Amniotic epithelial cell (primary cell): ENCODE measurements at regions not wholly inside any gene's neighbourhood (a gene's known extent, or its start where the extent isn't known, plus 50 kb on each side); places are given as distances from the start of the nearest gene placed in this dataset.
"Not testable (repeated sequence)": the region's sequence is repeated elsewhere in the genome, so short reads cannot be mapped to it uniquely, and the experiment has no call there.

Source experiments
- DNase-seq: peaks from one replicate; pipeline ENCODE4 v3.0.0-alpha.2; 2010; ENCODE audit warnings: low read depth

DNA sequence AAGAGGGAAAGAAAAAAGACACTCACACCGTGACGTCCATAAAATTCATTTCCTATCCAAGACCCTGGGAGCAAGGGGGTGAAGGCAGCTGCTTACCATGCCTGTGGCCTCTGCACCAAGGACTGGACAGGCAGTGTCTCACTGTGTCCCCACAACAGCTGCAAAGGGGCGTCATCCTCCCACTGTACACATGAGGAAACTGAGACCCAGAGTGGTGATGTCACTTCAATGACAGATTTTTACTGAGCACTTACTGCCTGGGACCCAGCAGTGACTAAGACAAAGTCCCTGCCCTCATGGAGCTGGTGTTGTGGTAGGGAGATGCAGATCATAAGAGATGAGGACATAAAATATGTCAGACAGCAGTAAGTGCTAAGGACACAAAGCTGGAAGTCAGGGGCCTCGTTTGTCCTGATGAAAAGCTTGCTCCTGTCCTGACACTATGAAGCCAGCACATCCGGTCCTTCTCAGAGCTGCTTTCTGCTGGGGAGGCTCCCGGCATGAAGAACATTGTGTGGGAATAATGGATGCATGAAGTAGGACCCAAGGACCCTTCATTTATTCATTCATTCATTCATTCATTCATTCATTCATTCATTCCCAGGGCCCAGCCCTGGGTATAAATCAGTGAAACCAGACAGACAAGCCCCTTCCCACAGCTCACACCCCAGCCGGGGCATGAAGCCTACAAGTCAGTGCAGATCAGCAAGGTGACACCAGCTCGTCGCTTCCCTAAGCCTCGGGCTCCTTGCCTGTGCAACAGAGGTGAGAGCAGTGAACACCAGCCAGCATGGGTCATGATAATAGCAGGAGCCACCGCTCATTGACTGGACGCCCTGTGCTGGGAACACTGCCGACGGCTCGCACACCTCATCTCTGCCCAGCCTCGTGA lies 473.7 kb downstream of the MATN1 start:
- no peak for DNase-seq

DNA sequence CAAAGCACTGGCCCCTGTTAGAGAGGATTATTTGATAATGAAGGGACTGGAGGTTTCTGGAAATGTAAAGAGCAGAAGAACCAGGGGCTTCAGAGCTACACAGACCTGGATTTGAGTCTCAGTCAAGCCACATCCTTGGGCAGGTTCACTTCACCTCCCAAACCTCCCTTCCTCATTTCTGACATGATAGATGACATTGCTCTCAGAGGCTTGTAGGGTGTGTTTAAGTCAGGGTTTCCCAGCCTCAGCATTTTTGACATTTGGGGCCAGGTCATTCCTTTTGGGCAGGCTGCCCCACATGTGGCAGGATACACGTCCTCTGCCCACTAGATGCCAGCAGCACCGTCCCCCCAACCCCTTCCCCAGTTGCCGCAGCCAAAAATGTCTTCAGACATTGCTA lies 474.6 kb downstream of the MATN1 start:
- DNase-seq, result no peak

DNA sequence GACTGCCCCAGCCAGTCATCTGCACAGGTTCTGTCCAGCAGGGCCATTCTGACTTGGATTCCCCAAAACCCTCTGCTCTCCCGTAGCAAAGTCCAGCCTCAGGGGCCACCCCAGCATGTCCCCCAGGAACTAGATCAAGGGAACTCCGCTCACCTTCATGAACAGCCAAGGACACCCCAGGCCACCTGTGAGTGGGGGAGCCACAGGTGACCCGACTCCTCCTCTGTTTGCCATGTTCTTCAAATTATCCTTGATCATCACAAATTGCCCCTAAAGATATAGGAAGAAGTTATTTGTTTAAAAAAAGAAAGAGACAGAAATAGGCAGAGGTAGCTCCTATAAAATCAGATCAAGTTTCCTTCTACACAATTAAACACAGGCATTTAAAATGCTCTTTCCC lies 475.0 kb downstream of the MATN1 start:
- DNase-seq, result no peak

DNA sequence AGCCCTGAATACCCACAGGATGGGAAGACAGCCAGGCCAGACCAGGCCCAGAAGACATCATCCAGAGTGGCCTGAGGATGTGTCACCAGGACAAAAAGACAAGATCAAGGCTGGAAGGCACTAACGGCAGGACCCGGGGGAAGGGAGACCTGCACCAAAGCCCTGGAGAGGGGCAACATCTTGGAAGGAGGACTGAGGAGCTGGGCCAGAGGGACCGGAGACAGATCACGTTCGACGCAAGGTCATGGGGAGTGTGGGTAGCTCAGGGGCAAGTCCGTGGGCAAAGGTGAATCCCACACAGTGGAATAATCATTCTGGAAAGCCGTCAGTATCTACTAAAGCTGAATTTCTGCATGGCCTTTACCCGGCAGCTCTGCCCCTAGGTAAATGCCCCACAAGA lies 478.6 kb downstream of the MATN1 start:
- no peak for DNase-seq

DNA sequence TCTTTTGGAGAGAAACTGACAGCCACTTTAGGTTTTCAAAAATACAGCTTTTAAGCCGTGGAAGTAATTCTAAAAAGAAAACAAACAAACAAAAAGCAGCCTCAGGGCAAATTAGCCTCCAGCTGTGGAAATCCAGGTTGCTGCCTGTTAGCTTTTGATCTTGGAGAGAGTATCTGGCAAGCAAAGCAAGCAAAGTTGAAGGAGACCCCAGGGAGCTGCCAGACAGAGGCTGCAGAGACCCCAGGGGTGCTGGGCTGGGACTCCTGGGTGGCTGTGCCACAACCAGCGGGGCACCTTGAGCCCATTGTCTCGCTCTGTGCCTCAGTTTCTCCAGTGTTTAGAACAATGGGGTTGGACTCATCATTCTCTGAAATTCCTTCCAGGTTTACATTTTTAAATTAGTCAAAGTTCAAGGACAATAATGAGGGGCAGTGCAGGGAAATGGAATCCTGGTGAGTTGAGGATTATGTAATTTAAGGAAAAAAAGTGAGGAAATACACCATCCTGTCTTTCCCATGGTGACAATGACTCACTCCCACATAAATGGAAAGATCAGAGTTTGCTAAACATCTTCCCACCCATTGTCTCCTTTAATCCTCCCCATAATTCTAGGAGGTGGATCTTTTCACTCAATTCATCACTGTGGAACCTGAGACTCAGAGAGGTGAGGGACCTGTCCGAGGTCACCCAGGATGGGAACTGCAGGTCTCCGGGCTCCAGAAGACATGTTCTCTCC lies 480.5 kb downstream of the MATN1 start:
- no peak for DNase-seq

DNA sequence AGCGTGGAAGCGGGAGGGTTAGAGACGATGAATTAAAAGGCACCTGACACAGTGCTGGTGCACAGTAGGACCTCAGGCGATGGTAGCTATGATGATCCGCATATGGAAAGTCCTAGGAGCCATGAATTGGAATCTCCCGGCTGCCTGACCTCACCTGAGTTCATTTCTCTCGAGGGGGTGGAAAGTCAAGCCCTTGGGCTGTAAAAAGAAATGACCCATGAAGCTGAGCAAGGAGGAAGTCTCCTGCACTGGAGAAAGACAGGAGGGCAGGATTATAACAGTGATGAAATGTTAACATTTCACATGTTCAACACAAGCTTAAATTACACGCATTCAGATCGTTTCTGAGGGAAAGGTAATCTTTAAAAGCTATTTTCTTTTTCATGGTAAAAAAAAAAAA lies 481.2 kb downstream of the MATN1 start:
- DNase-seq, result no peak

DNA sequence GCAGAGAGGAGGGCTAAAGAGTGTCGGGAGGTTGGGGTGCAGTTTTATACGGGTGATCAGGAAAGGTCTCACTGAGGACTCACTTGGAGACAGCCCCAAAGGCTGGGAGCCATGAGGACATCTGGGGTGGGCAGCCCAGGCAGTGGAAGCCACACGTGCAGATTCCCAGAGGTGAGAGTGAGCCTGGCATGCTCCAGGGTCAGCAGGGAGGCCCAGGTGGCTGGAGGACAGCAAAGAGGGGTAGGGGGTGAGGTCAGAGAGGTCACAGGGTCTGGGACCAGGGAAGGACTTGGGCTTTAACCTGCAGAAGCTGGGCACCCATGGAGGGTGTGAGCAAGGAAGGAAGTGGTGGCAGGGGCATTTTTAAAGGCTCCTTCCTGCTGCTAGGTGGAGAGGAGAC lies 481.7 kb downstream of the MATN1 start:
- DNase-seq, result no peak

DNA sequence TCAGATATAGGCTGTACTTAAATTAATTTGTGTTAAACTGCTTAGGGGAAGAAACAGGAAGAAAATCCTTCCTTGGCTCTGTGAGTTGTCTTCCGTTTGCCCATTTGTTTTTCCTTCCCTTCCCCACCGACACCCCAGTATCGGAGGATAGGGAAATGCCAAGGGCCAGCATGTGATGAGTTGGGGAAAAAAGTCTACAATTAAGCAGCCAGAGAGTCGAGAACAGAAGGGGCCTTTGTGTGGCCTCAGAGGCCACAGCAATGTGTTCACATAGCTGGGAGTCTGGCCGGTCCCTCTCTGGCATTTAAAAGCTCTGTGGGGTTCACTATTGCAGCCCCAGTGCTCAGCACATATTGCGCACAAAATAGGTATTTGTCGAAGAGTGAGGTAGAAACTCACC lies 489.3 kb downstream of the MATN1 start:
- DNase-seq, result no peak

DNA sequence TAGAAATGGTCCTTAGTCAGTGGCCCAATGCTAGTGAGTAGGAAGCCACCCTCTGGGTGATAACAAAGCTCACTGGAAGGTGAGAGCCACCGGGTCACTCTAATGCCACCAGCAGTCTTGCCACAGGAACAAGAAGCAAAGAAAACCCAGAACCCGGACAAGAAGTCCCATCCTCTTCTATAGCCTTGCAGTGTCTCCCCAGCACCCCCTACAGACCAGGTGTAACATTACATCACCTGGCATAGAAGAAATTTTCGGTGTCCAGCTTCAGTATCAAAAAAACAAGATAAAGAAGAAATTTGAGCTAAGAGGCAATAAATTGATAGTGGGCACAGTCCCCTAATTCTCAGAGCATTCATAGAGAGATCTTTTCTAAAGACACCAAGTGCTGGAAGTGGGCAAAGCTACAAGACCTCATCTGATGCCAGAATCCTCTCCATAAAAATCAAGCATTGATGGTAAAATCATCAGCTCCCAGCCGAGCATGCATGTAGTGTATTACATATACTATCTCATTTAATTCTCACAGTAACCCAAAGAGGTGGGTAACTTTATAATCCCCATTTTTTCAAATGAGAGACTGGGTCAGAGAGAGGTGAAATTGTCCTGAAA lies 491.0 kb downstream of the MATN1 start:
- no peak for DNase-seq

DNA sequence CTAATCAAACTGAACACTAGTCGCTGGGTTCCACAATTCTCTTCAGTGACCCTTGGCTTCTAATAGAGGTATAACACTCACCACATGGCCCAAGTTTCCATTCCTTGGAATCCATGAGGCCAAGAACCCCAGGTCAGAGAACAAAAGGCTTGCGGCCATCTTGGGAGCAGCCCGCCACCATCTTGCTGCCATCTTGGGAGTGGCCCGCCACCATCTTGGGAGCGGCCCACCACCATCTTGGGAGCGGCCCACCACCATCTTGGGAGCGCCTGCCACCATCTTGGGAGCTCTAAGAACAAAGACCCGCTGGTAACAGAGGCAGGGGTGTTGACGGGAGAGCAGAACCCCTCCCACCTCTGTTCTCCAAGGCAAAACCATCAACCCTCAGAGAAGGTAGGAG lies 493.4 kb downstream of the MATN1 start:
- DNase-seq, result no peak

DNA sequence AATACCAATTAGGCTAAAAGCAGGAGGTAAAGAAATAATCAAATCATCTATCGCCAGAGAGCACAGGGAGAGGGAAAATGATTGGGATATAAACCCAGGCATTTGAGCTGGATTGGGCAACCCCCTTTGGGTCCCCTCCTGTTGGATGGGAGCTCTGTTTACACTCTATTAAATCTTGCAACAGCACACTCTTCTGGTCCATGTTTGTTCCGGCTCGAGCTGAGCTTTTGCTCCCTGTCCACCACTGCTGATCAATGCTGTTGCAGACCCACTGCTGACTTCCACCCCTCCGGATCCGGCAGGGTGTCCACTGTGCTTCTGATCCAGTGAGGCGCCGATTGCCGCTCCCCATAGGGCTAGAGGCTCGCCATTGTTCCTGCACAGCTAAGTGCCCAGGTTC lies 493.8 kb downstream of the MATN1 start:
- DNase-seq, result no peak

DNA sequence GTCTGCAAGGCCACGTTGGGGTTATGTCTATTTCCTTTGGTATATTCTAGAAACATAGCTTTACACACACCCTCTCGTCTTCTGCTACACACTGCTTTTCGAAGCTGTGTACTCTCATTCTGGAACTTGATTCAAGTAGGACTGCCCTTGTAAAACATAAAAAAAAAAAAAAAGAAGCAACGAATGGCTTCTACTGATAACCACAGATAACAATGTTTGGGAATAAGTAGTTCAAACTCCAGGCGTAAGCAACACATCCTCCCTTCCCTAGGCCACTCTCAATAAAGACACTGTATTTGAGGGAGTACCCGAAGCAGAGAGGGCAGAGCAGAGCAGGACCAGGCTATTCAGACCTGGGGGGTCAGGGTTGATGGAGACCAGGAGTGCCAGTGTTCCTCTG lies 496.7 kb downstream of the MATN1 start:
- no peak for DNase-seq

DNA sequence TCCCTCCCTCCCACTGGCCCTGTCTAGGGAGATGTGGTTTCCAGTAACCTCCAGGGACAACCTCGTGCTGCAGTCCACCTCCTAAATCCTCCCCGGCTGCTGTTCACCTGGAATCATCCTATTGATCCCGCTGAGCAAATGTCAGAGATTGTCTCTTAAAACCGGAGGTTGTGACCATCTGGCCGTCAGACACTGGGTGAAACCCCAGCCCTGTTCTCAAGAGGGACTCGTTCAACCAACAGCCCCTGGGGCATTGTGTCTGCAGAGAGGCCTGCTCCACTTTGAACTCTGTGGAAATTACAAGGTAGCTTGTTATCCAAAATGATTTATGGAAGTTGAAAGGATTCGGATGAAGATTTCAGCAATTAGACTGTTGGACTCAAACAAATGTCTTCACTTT lies 498.0 kb downstream of the MATN1 start:
- no peak for DNase-seq

DNA sequence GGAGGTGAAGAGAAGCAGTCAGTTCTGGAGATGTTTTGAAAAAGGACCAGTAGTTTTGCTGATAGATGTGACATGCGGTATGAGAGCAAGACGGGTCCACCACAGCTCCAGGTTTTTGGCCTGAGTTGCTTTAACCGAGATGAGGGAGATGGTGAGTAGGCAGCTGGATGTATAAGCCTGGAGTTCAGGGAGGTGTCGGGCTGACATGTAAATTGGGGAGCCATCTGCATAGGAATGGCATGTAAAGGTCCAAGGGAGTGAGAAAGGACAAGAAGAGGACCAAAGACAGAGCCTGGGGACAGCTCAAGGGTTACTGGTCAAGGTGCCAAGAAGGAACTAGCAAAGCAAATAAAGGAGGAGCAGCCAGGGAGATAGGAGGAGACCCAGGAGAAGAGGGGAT lies 503.7 kb downstream of the MATN1 start:
- DNase-seq, result no peak

DNA sequence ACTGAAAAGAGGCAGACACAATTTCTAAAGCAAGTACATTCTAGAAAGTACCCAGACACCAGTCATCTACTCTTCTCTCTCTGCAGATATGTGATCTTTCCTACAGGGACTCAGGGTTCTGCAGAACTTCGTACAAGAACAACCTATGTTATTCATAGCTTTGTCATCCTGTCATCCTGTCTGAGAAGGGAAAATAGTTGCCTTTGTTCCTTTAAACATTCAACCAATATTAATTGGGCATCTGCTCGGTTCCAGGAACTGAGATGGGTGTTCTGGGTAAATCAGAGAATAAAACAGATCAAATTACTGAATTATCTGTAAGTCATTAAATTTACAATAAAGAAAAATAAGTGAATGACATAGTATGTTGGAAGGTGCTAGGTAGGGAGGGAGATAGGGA lies 504.9 kb downstream of the MATN1 start:
- DNase-seq, result no peak

DNA sequence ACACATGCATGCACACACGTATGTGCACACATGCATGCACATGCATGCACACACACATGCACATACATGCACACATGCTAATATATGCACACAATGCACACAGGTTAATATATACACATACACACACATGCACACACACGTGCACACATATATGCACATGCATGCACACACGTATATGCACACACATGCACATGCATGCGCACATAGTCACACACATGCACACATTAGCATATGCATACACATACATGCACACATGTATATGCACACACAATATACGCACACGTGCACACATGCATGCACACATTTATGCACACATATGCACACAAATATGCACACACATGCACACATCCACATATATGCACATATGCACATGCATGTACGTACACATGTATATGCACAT lies 506.8 kb downstream of the MATN1 start:
- no peak for DNase-seq

DNA sequence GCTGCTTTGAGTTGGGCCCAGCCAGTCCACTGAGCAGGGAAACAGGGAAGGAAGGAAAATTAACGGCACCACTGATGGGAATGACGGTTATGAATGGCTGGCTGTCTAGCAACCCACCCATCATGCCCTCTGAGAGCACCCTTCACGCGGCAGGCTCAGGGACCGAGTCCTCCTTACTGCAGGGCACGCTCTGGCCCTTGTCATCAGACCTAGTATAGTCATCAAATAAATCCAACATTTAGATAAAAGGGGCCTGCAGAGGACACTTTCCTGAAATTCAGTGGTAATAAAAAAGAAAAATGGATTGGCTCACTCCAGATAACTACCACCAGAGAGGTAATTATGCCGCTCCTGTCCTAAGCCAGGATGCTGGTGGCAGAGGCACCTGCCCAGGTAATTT lies 509.4 kb downstream of the MATN1 start:
- no peak for DNase-seq

DNA sequence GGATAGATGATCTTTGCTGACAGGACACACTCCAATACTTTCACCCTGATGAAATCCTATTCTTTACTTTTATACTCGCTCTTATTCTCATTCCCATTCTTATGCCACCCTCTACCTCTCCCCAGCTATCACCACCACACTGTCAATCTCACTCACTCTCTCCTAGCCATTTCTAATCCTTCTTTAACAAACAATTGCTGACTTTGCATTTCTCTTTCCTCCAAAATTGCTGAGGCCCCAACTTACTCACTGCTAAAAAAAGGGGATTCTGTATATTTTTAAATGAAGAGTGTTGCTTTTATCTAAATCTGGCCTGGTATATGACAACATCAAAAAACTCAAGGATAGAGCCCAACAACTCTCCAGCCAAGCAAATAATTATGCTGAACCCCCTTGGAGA lies 515.4 kb downstream of the MATN1 start:
- DNase-seq, result not testable (repeated sequence)

DNA sequence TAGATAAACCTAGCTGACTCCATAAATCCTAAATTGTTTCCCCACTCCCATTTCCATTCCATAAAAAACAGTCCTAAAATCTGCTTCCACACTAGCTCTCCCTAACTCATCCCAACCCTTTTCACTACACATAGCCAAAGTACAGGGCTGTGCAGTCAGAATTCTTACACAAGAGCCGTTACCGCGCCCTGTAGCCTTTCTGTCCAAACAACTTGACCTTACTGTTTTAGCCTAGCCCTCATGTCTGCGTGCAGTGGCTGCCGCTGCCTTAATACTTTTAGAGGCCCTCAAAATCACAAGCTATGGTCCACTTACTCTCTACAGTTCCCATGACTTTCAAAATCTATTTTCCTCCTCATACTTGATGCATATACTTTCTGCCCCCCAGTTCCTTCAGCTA lies 516.8 kb downstream of the MATN1 start:
- DNase-seq, result not testable (repeated sequence)

DNA sequence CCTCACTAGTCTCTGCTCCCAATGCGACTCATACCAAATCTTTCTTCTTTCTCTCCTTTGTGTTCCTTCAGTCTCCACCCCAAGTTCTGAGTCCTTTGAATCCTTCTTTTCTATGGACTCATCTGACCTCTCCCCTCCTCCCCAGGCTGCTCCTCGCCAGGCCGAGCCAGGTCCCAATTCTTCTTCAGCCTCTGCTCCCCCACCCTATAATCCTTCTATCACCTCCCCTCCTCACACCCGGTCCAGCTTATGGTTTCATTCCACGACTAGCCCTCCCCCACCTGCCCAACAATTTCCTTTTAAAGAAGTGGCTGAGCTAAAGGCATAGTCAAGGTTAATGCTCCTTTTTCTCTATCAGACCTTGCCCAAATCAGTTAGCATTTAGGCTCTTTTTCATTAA lies 518.5 kb downstream of the MATN1 start:
- not testable (repeated sequence) for DNase-seq

DNA sequence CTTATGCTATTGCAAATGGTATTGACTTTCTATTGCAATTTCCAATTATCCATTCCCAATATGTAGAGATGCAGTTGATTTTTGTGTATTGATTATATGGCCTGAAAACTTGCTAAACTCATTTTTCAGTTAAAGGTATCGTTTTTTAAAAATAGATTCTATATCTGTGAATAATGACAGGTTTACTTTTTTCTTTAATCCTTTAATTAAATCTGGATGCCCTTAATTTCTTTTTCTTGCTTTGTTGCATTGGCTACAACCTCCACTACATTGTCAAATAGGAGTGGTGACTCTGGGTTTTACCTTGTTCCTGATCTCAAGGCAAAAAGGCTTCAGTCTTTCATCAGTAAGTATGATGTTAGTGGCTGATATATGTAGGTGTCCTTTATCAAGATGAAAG lies 522.4 kb downstream of the MATN1 start:
- DNase-seq, result no peak

DNA sequence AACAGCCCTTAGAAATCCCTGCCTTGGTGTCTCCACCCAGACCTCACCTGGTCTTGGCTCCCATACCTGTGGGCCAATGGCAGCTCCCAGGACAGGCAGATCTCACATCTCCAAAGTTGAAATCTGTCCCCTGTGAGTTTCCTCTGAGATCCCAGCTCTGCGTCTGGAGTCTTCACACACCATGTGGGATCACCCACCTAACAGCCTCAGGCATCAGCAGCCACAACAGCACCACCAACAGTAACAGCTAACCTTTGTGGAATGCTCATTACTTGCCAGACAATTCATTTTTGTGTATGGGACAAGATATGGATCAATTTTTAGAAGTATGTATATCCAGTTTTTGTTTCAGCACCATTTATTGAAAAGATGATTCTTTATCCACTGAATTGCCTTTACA lies 523.2 kb downstream of the MATN1 start:
- no peak for DNase-seq

DNA sequence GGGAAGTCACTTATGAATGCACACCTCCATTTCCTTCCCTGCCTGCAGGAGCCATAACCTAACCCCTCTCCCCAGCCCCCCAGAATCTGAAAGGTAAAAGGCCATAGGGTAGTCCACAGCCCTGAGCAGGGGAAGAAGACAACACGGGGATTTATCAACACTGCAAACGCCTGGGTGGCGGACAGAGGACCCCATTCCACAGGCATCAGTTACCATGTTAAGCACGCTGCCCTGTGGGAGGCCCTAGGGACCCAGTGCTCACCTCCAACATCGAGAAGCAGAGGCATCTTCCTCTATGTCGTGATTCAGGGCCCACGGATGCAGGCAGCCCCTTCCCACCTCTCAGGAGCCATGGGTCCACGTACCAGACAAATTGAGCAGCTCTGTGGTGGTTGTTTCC lies 523.8 kb downstream of the MATN1 start:
- no peak for DNase-seq
